Left ventricle myocardium inferior (tissue), 1 donor: ENCODE measurements at regions not wholly inside any gene's neighbourhood (a gene's known extent, or its start where the extent isn't known, plus 50 kb on each side); places are given as distances from the start of the nearest gene placed in this dataset.

Source experiments
- DNase-seq: peaks from one replicate; pipeline ENCODE4 v3.0.0-alpha.2; 2020
- H3K27ac ChIP-seq: fragments of 200-600 bp; replicated peaks from 2 replicates; pipeline ENCODE4 v1.8.0; 2021
- H3K27me3 ChIP-seq: fragments of 200-600 bp; 2 replicates; pipeline ENCODE4 v1.8.0; 2021; ENCODE audit warnings: low read depth
- H3K36me3 ChIP-seq: fragments of 200-600 bp; 2 replicates; pipeline ENCODE4 v1.8.0; 2021
- H3K4me1 ChIP-seq: fragments of 200-600 bp; 2 replicates; pipeline ENCODE4 v1.8.0; 2021
- H3K4me3 ChIP-seq: fragments of 200-600 bp; 2 replicates; pipeline ENCODE4 v1.8.0; 2021; ENCODE audit warnings: mild to moderate bottlenecking, moderate library complexity
- H3K9me3 ChIP-seq: fragments of 200-600 bp; replicated peaks from 2 replicates; pipeline ENCODE4 v1.8.0; 2021
- CTCF ChIP-seq: fragments of 200-600 bp; IDR thresholded peaks from 2 replicates; pipeline ENCODE4 v1.8.0; 2021; ENCODE audit warnings: antibody characterized with exemption, mild to moderate bottlenecking, borderline replicate concordance
- intact Hi-C: fragments of 100-400 bp; cut with micrococcal nuclease; formaldehyde crosslinking; loops from one replicate; pipeline ENCODE4 v1.11.0; 2022
- donor health status: DM: no; HTN: yes; CAD: no; lungs with severe emphysema.

DNA sequence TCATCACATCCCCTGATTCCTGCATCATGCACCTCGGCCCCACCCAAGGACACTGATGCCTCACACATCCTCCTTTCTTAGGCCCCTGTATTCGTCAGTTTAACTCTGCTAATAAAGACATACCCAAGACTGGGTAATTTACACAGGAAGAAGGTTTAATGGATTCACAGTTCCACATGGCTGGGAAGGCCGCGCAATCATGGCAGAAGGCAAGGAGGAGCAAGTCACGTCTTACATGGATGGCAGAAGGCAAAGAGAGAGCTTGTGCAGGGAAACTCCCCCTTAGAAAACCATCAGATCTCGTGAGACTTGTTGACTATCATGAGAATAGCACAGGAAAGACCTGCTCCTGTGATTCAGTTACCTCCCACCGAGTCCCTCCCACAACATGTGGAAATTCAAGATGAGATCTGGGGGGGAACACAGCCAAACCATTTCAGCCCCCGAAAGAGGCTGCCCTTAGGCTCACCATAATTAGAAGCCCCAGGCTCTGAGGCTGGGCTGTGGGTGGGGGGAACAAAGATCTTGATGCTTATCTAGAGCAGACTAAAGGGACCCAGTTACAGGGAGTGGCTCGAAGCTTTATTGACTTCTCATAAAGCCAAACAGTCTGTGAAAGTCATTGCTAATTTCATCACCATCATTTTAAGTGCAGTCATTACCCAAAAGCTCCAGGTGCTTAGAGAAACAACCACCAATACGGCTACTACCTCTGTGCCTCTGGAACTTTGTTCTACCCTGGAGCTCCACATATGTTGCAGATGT is 181.5 kb downstream of the MATN1 start:
- intact Hi-C loops, result no loop called here

GRCh38 chr1:30540611-30541192 is 182.7 kb downstream of the MATN1 start:
- H3K4me3 ChIP-seq, result no peak overlapping the region
- no peak overlapping the region for H3K27ac ChIP-seq
- DNase-seq, result no peak
- TF ChIP-seq CTCF, result no peak
- no peaks in the 10 kb centered on the region for H3K4me1 ChIP-seq
- H3K27me3 ChIP-seq, result peaks cover 14% of the 10 kb centered on the region
- no peaks in the 10 kb centered on the region for H3K9me3 ChIP-seq
- no peaks in the 10 kb centered on the region for H3K36me3 ChIP-seq
- intact Hi-C loops, result no loop called here

More for the DNA sequence above, 181.5 kb downstream of the MATN1 start:
- Histone ChIP-seq H3K27ac (no peak overlapping the region), H3K9me3 (no peaks in the 10 kb centered on the region), H3K4me1 (no peaks in the 10 kb centered on the region), H3K4me3 (no peak overlapping the region), H3K27me3 (peaks cover 14% of the 10 kb centered on the region), H3K36me3 (no peaks in the 10 kb centered on the region)
- TF ChIP-seq CTCF, result no peak
- DNase-seq, result no peak

GRCh38 chr1:30539884-30540283 is 183.5 kb downstream of the MATN1 start:
- Histone ChIP-seq H3K27me3 (peaks cover 14% of the 10 kb centered on the region), H3K36me3 (no peaks in the 10 kb centered on the region), H3K9me3 (no peaks in the 10 kb centered on the region), H3K27ac (no peak overlapping the region), H3K4me3 (no peak overlapping the region), H3K4me1 (no peaks in the 10 kb centered on the region)
- intact Hi-C loops, result no loop called here
- no peak for DNase-seq
- no peak for TF ChIP-seq CTCF

GRCh38 chr1:30538993-30539867 is 184.2 kb downstream of the MATN1 start:
- DNase-seq, result no peak
- no peaks in the 10 kb centered on the region for H3K9me3 ChIP-seq
- intact Hi-C loops, result no loop called here
- no peak overlapping the region for H3K4me3 ChIP-seq
- no peak overlapping the region for H3K27ac ChIP-seq
- no peaks in the 10 kb centered on the region for H3K36me3 ChIP-seq
- peaks cover 9% of the 10 kb centered on the region for H3K27me3 ChIP-seq
- no peaks in the 10 kb centered on the region for H3K4me1 ChIP-seq
- no peak for TF ChIP-seq CTCF

DNA sequence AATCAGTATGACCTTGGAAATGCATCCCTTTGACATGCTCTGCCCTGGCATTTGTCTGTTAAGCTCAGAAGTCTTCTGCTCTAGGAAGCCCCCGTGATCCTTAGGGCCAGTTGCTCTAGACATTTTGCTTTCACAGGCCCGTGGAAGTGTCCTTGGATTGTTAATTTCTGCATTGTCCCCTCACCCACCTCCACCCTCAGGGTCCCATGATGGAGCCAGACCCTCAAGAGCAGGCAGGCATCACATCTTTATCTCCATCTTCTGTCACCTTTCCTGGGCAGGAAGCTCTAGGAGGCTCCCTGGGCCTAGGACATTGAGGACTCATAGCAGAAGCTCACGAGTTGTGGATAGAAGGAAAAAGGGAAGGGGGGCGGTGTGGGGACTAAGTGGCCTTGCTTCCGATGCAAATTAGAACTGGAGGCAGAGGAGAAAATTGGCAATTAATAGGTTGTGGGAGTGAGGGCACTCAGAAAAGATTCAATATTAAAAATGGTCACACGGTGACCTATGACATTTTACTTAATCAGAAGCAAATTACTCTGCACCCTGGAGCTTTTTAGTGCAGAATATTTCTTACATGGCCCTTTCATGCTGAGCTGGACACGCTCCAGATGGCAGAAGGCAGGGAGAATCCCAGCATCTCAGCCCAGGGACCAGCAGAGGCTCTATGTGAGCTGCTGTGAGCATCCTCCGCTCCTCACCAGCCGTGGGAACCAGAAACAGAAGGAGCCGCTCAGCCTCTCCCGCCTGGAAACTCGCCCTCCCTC is 185.0 kb downstream of the MATN1 start:
- Histone ChIP-seq H3K27ac (no peak overlapping the region), H3K9me3 (no peaks in the 10 kb centered on the region), H3K27me3 (peaks cover 4% of the 10 kb centered on the region), H3K4me3 (no peak overlapping the region), H3K36me3 (no peaks in the 10 kb centered on the region), H3K4me1 (no peaks in the 10 kb centered on the region)
- no peak for DNase-seq
- intact Hi-C loops, result no loop called here
- no peak for TF ChIP-seq CTCF
